HG02943 (cell line): ENCODE measurements at regions not wholly inside any gene's neighbourhood (a gene's known extent, or its start where the extent isn't known, plus 50 kb on each side); places are given as distances from the start of the nearest gene placed in this dataset.

Experiments
- ATAC-seq: cut with Tn5 transposase; IDR thresholded peaks from one replicate; pipeline ENCODE4 v1.9.1; 2021; ENCODE audit warnings: mild to moderate bottlenecking, low read depth, moderate library complexity; ENCODE audit not compliant: unreplicated experiment

- no peak for ATAC-seq
Measured at GRCh38 chr10:78863140-78863905, 205.4 kb upstream of the ZMIZ1 start.

GRCh38 chr10:78863906-78864239, 204.9 kb upstream of the ZMIZ1 start:
- ATAC-seq, result no peak

DNA sequence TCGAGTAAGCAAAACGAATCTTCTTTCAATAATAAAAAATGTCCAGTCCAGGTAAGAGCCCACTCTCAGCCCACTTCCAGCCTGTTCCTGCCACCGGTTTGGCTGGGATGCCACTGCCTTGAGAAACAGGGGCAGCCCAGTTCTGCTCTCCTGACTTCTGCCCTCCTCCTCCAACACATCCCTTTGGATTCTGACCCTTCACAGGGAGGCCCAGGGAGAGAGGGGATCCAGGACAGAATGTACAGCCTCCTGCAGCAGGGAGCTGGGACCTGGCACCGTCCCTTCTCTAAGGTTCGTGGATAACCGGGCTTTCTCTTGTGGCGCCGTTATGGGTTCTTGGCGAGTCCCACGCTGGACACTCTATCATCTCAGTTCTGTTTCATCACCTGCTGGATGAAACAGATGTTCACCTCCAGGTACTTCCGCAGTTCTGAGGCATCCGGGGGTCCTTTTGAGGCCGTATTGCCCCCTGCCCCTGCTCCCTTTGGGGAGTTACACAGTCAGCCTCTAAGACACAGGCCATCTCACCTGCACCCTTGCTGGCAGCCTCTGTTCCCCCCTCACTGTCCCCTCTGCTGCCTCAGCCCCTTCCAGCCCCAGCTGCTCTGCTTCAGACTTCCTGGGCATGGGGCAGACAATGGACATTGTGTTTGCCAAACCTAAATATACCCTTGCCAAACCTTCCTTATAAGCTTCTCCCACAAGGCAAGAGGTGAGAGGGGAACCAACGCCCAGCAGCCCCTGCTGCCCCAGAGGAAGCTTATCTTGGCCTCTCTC, 203.8 kb upstream of the ZMIZ1 start:
- ATAC-seq, result no peak

- ATAC-seq, result no peak
Measured at GRCh38 chr10:78865538-78865875, 203.3 kb upstream of the ZMIZ1 start.

GRCh38 chr10:78865931-78866717, 202.6 kb upstream of the ZMIZ1 start:
- ATAC-seq, result no peak

- no peak for ATAC-seq
Measured at GRCh38 chr10:78866731-78867554, 201.8 kb upstream of the ZMIZ1 start.

DNA sequence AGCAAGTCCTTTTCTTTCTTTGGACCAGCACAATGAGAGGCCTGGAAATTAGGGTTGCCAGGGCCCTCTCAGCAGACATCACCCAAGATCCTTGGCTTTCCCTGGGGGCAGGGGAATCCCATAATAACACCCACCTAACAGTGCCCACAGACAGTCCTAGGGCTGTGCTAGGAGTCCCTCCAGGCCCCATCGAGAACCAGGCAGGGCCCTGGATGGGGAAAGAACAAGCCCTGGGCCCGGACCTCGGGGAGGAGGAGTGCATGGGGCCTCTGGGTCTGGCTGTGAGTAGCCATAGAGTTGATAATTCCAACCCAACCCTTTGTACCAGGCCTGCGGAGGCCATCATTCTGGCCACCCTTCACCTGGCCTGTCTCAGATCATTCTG, 201.2 kb upstream of the ZMIZ1 start:
- ATAC-seq, result no peak

- ATAC-seq, result no peak
Measured at GRCh38 chr10:78868048-78868447, 200.7 kb upstream of the ZMIZ1 start.

DNA sequence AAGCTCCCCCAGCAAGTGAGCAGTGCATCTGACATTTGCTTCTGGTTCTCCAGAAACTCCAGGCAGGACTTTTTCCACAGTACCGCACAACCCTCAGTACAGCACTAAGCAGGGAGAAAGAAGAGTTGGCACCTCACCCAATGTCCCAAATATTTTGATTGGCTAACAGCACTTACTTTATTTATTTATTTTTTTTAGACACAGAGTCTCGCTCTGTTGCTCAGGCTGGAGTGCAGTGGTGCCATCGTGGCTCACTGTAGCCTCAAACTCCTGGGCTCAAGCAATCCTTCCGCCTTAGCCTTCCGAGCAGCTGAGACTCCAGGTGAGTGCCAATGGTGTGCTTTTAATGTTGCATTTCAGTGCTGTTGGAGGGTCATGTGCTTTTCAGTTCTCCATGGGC, 200.3 kb upstream of the ZMIZ1 start:
- ATAC-seq, result no peak

GRCh38 chr10:78868861-78869260, 199.9 kb upstream of the ZMIZ1 start:
- ATAC-seq, result no peak

- ATAC-seq, result no peak
Measured at GRCh38 chr10:78869508-78870454, 199.0 kb upstream of the ZMIZ1 start.

- no peak for ATAC-seq
Measured at GRCh38 chr10:78870458-78870857, 198.3 kb upstream of the ZMIZ1 start.

- no peak for ATAC-seq
Measured at GRCh38 chr10:78871796-78872195, 197.0 kb upstream of the ZMIZ1 start.

GRCh38 chr10:78873413-78873812, 195.4 kb upstream of the ZMIZ1 start:
- no peak for ATAC-seq

GRCh38 chr10:78875331-78875877, 193.4 kb upstream of the ZMIZ1 start:
- no peak for ATAC-seq

- ATAC-seq, result no peak
Measured at GRCh38 chr10:78875932-78876331, 192.8 kb upstream of the ZMIZ1 start.

DNA sequence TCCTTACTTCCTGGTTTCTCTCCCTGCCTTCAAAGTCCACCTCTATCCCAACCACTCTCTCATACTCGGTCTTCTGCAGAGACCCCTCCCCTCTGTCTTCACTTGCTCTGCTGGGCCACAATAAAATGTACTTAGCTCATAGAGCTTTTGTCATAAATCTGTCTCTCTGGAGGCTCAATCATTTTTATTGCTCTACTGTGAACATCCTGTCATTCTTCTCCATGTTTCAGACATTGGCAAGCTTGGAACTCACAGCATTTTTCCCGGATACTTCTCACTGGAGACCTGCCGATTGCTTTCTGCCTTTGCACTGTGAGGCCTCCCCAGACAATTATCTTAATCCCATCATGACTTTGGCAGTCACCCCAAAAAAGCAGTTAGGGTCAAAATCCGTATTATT, 192.3 kb upstream of the ZMIZ1 start:
- no peak for ATAC-seq

DNA sequence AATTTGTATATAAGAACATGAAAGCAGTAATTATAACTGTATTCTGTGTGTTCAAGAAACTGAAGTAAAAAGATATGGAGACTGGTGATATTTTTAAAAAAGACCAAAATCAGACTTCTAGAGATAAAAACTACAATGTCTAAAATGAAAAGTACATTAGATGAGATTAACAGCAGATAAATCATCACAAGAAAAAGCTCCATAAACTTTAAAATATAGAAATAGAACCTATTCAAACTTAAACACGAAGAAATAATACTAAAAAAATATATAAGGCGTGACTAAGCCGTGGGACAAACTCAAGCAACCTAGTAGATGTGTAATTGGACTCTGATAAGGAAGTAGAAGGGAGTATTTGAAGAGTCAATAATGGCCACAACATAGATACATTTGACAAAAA, 189.1 kb upstream of the ZMIZ1 start:
- no peak for ATAC-seq

DNA sequence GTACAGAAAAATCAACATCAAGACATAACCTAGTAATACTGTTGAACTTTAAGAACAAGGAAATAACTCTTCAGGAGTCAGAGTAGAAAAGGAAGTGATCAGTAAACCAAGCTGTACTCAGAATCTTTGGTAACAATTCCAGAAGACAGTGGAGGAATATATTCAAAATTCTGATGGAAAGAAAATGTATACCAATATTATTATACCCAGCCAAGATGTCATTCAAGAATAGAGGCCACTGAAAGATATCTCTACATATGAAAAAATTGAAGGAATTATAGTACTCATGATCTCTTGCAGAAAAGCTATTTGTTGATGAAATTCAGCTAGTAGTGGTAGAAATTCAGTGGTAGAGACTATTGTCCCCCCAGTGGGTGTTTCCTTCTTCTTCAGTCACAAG, 182.6 kb upstream of the ZMIZ1 start:
- ATAC-seq, result no peak
